ENCODE measurements at regions not wholly inside any gene's neighbourhood (a gene's known extent, or its start where the extent isn't known, plus 50 kb on each side); places are given as distances from the start of the nearest gene placed in this dataset.

DNA sequence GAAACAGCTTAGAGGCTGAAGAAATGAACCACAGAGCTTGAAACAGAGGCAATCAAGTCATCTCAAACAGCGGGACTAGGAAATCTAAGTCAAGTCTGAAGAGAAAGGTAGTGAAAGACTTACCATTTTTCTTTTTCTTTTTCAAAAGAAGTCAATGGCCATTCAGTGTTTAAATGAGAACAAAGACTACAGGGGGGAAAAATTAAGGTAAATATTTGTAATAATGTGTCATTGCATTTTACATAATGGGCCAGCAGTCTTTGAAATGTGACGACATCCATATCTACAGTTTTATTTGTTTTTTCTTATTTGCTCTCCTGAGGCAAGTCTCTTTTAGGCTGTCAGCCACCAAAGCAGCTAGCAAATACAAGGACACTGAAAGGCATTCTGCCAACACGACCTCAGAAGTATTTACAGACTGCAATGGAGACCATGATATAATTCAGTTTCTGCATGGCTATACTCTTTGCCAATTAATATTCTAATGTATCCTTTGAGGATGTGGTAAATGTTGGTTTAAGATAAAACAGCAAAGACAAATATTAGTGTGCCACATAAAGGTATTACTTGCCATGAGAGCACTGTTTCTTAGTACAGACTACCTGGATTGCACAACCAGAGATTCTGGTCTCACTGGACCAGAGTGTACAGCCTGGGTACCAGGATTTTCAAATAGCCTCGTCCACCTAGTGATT lies 307.0 kb upstream of the THBS1 start (continued):
- TF ChIP-seq REXO4 (CRISPR knock-in tag; IDR thresholded peaks at IDR 0.05; ENCODE audit: borderline replicate concordance) (no peak), ZNF644 (CRISPR knock-in tag; IDR thresholded peaks at IDR 0.05; ENCODE audit: low read depth) (0 out of 2 replicates have a peak, but pooled peaks have one; percentile 44), ZNF124 (CRISPR knock-in tag; IDR thresholded peaks at IDR 0.05) (peak; percentile 62; the same call in 1 of the 2 replicates), TARDBP (CRISPR knock-in tag; IDR thresholded peaks at IDR 0.05) (peak; percentile 61; the same call in 1 of the 2 replicates), EZH2 (conservative IDR thresholded peaks at IDR 0.05; ENCODE audit: low read depth, low read length) (no peak), SKI (IDR thresholded peaks at IDR 0.05; ENCODE audit: partially characterized antibody) (peak; percentile 78), SRF (IDR thresholded peaks at IDR 0.05; ENCODE audit: low read depth, low read length) (no peak; the same call in 1 of the 2 replicates), NR2F6 (IDR thresholded peaks at IDR 0.05) (peak; percentile 78), NR2F6 (CRISPR knock-in tag; IDR thresholded peaks at IDR 0.05) (peak; percentile 33; the same call in 1 of the 2 replicates)
- TF ChIP-seq, protein P1, sequence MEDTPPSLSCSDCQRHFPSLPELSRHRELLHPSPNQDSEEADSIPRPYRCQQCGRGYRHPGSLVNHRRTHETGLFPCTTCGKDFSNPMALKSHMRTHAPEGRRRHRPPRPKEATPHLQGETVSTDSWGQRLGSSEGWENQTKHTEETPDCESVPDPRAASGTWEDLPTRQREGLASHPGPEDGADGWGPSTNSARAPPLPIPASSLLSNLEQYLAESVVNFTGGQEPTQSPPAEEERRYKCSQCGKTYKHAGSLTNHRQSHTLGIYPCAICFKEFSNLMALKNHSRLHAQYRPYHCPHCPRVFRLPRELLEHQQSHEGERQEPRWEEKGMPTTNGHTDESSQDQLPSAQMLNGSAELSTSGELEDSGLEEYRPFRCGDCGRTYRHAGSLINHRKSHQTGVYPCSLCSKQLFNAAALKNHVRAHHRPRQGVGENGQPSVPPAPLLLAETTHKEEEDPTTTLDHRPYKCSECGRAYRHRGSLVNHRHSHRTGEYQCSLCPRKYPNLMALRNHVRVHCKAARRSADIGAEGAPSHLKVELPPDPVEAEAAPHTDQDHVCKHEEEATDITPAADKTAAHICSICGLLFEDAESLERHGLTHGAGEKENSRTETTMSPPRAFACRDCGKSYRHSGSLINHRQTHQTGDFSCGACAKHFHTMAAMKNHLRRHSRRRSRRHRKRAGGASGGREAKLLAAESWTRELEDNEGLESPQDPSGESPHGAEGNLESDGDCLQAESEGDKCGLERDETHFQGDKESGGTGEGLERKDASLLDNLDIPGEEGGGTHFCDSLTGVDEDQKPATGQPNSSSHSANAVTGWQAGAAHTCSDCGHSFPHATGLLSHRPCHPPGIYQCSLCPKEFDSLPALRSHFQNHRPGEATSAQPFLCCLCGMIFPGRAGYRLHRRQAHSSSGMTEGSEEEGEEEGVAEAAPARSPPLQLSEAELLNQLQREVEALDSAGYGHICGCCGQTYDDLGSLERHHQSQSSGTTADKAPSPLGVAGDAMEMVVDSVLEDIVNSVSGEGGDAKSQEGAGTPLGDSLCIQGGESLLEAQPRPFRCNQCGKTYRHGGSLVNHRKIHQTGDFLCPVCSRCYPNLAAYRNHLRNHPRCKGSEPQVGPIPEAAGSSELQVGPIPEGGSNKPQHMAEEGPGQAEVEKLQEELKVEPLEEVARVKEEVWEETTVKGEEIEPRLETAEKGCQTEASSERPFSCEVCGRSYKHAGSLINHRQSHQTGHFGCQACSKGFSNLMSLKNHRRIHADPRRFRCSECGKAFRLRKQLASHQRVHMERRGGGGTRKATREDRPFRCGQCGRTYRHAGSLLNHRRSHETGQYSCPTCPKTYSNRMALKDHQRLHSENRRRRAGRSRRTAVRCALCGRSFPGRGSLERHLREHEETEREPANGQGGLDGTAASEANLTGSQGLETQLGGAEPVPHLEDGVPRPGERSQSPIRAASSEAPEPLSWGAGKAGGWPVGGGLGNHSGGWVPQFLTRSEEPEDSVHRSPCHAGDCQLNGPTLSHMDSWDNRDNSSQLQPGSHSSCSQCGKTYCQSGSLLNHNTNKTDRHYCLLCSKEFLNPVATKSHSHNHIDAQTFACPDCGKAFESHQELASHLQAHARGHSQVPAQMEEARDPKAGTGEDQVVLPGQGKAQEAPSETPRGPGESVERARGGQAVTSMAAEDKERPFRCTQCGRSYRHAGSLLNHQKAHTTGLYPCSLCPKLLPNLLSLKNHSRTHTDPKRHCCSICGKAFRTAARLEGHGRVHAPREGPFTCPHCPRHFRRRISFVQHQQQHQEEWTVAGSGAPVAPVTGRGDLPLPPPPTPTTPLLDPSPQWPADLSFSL (CRISPR knock-in tag; IDR thresholded peaks at IDR 0.05): no peak
- TF ChIP-seq, protein P2, sequence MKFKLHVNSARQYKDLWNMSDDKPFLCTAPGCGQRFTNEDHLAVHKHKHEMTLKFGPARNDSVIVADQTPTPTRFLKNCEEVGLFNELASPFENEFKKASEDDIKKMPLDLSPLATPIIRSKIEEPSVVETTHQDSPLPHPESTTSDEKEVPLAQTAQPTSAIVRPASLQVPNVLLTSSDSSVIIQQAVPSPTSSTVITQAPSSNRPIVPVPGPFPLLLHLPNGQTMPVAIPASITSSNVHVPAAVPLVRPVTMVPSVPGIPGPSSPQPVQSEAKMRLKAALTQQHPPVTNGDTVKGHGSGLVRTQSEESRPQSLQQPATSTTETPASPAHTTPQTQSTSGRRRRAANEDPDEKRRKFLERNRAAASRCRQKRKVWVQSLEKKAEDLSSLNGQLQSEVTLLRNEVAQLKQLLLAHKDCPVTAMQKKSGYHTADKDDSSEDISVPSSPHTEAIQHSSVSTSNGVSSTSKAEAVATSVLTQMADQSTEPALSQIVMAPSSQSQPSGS (CRISPR knock-in tag; IDR thresholded peaks at IDR 0.05): peak; percentile 96
- TF ChIP-seq, protein P3, sequence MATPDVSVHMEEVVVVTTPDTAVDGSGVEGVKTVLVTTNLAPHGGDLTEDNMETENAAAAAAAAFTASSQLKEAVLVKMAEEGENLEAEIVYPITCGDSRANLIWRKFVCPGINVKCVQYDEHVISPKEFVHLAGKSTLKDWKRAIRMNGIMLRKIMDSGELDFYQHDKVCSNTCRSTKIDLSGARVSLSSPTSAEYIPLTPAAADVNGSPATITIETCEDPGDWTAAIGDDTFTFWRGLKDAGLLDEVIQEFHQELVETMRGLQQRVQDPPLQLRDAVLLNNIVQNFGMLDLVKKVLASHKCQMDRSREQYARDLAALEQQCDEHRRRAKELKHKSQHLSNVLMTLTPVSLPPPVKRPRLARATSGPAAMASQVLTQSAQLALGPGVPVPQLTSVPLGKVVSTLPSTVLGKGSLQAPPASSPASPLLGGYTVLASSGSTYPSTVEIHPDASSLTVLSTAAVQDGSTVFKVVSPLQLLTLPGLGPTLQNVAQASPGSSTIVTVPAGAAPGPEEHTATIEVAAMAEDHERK (CRISPR knock-in tag; IDR thresholded peaks at IDR 0.05; ENCODE audit: low read depth): no peak
- TF ChIP-seq, protein P4, sequence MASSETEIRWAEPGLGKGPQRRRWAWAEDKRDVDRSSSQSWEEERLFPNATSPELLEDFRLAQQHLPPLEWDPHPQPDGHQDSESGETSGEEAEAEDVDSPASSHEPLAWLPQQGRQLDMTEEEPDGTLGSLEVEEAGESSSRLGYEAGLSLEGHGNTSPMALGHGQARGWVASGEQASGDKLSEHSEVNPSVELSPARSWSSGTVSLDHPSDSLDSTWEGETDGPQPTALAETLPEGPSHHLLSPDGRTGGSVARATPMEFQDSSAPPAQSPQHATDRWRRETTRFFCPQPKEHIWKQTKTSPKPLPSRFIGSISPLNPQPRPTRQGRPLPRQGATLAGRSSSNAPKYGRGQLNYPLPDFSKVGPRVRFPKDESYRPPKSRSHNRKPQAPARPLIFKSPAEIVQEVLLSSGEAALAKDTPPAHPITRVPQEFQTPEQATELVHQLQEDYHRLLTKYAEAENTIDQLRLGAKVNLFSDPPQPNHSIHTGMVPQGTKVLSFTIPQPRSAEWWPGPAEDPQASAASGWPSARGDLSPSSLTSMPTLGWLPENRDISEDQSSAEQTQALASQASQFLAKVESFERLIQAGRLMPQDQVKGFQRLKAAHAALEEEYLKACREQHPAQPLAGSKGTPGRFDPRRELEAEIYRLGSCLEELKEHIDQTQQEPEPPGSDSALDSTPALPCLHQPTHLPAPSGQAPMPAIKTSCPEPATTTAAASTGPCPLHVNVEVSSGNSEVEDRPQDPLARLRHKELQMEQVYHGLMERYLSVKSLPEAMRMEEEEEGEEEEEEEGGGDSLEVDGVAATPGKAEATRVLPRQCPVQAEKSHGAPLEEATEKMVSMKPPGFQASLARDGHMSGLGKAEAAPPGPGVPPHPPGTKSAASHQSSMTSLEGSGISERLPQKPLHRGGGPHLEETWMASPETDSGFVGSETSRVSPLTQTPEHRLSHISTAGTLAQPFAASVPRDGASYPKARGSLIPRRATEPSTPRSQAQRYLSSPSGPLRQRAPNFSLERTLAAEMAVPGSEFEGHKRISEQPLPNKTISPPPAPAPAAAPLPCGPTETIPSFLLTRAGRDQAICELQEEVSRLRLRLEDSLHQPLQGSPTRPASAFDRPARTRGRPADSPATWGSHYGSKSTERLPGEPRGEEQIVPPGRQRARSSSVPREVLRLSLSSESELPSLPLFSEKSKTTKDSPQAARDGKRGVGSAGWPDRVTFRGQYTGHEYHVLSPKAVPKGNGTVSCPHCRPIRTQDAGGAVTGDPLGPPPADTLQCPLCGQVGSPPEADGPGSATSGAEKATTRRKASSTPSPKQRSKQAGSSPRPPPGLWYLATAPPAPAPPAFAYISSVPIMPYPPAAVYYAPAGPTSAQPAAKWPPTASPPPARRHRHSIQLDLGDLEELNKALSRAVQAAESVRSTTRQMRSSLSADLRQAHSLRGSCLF (CRISPR knock-in tag; IDR thresholded peaks at IDR 0.05; ENCODE audit: borderline replicate concordance): no peak
- TF ChIP-seq, protein P5, sequence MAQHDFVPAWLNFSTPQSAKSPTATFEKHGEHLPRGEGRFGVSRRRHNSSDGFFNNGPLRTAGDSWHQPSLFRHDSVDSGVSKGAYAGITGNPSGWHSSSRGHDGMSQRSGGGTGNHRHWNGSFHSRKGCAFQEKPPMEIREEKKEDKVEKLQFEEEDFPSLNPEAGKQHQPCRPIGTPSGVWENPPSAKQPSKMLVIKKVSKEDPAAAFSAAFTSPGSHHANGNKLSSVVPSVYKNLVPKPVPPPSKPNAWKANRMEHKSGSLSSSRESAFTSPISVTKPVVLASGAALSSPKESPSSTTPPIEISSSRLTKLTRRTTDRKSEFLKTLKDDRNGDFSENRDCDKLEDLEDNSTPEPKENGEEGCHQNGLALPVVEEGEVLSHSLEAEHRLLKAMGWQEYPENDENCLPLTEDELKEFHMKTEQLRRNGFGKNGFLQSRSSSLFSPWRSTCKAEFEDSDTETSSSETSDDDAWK (CRISPR knock-in tag; IDR thresholded peaks at IDR 0.05): no peak
